Esophagus squamous epithelium (tissue), 5 donors: ENCODE measurements at regions not wholly inside any gene's neighbourhood (a gene's known extent, or its start where the extent isn't known, plus 50 kb on each side); places are given as distances from the start of the nearest gene placed in this dataset.
"Not testable (repeated sequence)": the region's sequence is repeated elsewhere in the genome, so short reads cannot be mapped to it uniquely, and the experiment has no call there.

Experiments used
- DNase-seq: peaks from one replicate; lab custom pipeline; 2025; lab: John Stamatoyannopoulos, UW
- H3K27ac ChIP-seq, 4 donors: fragments of 200-600 bp; sonication (generic); one replicate each; pipeline ENCODE4 v1.5.1; 2016 to 2019; ENCODE audit warnings: mild to moderate bottlenecking in 1 of 4
- H3K27me3 ChIP-seq, 4 donors: fragments of 200-600 bp; sonication (generic); 1 replicate in 3 of 4; 2 replicates in 1 of 4; pipeline versions ENCODE4 v1.5.1 to v1.6.0; 2017 to 2021; ENCODE audit warnings: antibody characterized with exemption in 1 of 4
- H3K36me3 ChIP-seq, 3 donors: fragments of 200-600 bp; sonication (generic); one replicate each; pipeline ENCODE4 v1.5.1; 2016 to 2019
- H3K4me1 ChIP-seq, 3 donors: fragments of 200-600 bp; sonication (generic); one replicate each; pipeline ENCODE4 v1.5.1; 2017 to 2019
- H3K4me3 ChIP-seq, 4 donors: fragments of 200-600 bp; sonication (generic); 1 replicate in 3 of 4; 2 replicates in 1 of 4; pipeline ENCODE4 v1.5.1; 2016 to 2019; ENCODE audit warnings: mild to moderate bottlenecking in 2 of 4, moderate library complexity in 1 of 4
- H3K9me3 ChIP-seq, 3 donors: fragments of 200-600 bp; sonication (generic); one replicate each; pipeline ENCODE4 v1.5.1; 2016 to 2019
- POLR2A ChIP-seq, 4 donors: fragments of 450-650 bp; IDR thresholded peaks; one replicate each; pipeline ENCODE4 v1.6.1; 2017; ENCODE audit warnings: antibody characterized with exemption in 4 of 4, mild to moderate bottlenecking in 4 of 4, moderate library complexity in 3 of 4
- WGBS, 2 donors: methylation state at CpG; one replicate each; pipeline ENCODE4 v1.1.5; 2018; 5-methylcytosine and 5-hydroxymethylcytosine counted together
- intact Hi-C: fragments of 100-400 bp; cut with DNase I; formaldehyde crosslinking; loops from one replicate; pipeline ENCODE4 v1.15.0; 2022
- TF ChIP-seq, protein P1 (sequence below), 6 experiments: fragments of 450-650 bp in 4 of 6; fragments of 200-600 bp in 2 of 6; sonication (generic) in 2 of 6; IDR thresholded peaks; one replicate each; pipeline ENCODE4 v1.5.1; 2016 to 2019; ENCODE audit warnings: antibody characterized with exemption in 6 of 6, mild to moderate bottlenecking in 4 of 6, moderate library complexity in 4 of 6
- donor health status: DM: yes; HTN: yes; CAD: no.

DNA sequence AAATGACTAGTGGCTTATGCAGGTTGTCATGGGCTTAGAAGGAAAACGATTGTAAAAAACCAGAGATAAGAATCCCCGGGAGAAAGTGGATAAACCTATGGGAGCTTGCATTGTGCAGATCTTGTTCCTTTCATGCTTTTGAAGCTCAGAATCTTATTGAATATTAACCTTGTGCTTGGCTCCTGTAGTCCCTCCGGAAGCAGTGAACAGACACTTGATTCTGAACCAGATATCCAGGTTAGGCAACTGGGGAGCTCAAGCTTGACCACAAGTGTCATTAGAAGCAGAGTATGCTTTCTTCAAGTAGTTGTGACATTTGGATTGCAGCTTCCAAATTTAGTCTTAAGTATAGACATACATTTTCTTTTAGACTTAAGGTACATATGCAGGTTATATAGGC, 212.6 kb upstream of the MOCS1 start:
- Histone ChIP-seq H3K27ac (no peak overlapping the region), H3K4me1 (no peaks in the 10 kb centered on the region), H3K9me3 (no peaks in the 10 kb centered on the region), H3K4me3 (no peak overlapping the region), H3K27me3 (no peaks in the 10 kb centered on the region), H3K36me3 (no peaks in the 10 kb centered on the region)
- intact Hi-C loops: no loop called here
- no peak for DNase-seq
- TF ChIP-seq, protein P1, sequence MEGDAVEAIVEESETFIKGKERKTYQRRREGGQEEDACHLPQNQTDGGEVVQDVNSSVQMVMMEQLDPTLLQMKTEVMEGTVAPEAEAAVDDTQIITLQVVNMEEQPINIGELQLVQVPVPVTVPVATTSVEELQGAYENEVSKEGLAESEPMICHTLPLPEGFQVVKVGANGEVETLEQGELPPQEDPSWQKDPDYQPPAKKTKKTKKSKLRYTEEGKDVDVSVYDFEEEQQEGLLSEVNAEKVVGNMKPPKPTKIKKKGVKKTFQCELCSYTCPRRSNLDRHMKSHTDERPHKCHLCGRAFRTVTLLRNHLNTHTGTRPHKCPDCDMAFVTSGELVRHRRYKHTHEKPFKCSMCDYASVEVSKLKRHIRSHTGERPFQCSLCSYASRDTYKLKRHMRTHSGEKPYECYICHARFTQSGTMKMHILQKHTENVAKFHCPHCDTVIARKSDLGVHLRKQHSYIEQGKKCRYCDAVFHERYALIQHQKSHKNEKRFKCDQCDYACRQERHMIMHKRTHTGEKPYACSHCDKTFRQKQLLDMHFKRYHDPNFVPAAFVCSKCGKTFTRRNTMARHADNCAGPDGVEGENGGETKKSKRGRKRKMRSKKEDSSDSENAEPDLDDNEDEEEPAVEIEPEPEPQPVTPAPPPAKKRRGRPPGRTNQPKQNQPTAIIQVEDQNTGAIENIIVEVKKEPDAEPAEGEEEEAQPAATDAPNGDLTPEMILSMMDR (IDR thresholded peaks at IDR 0.05): no peak
- TF ChIP-seq POLR2A (IDR thresholded peaks at IDR 0.05): no peak
- WGBS, 2 donors: 74 to 76% methylated on average over 3 of the region's 3 CpGs

DNA sequence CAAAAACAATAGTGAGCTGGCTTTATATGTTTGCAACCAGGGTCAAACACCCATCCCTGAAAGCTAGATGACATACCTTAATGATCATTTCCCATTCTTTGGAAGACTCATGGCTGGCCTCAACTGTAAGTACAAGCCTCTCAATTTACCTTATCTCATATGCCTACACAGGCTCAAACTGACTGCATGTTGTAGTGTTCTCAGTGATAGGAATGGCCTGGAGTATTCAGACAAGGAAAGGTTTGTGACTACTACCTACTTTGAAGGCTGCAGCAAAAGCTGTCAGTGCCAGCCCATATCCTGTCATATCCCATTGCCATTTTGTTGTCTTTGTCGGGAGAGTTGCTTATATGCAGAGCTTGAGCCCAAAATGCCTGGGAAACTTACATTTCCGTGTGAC, 205.2 kb upstream of the MOCS1 start:
- no peaks in the 10 kb centered on the region for H3K36me3 ChIP-seq
- H3K4me1 ChIP-seq: no peaks in the 10 kb centered on the region
- intact Hi-C loops: no loop called here
- no peak overlapping the region for H3K27ac ChIP-seq
- whole genome bisulfite sequencing, 2 donors: 76 to 84% methylated on average over 2 of the region's 2 CpGs
- no peak for TF ChIP-seq POLR2A (IDR thresholded peaks at IDR 0.05)
- TF ChIP-seq, protein P1 (IDR thresholded peaks at IDR 0.05): no peak
- H3K9me3 ChIP-seq: no peaks in the 10 kb centered on the region
- no peaks in the 10 kb centered on the region for H3K27me3 ChIP-seq
- no peak overlapping the region for H3K4me3 ChIP-seq
- no peak for DNase-seq

DNA sequence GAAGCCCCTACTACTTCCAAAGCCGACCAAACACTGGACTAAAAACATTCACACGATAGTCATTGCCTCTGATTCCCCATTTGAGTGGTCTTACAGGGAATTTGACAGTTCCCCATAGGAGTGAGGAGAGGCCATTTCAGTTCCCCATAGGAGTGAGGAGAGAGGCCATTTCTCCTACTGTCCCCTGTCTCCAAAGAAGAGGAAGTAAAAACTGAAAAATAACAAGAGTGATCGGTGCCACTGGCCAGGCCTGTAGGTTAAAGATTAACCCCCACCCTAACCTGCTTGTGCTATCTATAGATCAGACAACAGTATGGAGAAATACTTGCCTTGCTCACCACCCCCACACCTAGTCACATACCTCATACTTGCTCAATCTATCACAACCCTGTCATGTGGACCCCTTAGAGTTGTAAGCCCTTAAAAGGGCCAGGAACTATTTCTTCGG, 204.0 kb upstream of the MOCS1 start:
- no peak for DNase-seq

DNA sequence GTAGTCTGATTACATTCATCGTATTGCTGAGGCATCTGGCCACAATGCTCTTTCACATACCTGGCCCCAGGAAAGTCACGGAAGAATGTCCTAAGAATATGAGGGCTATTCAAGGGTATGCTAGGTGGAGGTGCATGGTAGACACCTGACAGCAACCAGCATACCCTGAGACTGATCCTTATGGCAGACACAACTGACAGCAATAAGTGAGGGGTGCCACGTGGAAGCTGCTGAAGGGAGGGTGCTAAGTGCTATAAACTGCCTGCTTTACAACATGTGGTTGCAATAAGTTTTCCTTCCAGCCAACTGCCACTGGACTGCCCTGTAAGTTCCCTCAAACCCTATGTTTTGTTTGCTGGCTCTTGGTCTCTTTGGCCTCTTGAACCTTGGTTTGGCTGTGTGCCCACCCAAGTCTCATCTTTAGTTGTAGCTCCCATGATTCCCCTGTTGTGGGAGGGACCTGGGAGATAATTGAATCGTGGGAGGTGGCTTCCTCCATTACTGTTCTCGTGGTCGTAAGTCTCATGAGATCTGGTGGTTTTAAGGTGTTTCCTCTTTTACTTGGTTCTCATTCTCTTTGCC, 201.3 kb upstream of the MOCS1 start:
- Histone ChIP-seq H3K36me3 (no peaks in the 10 kb centered on the region), H3K27ac (no peak overlapping the region), H3K4me3 (no peak overlapping the region), H3K4me1 (no peaks in the 10 kb centered on the region), H3K9me3 (no peaks in the 10 kb centered on the region), H3K27me3 (no peaks in the 10 kb centered on the region)
- WGBS, 2 donors: 73 to 76% methylated on average over 6 of the region's 6 CpGs
- intact Hi-C loops: no loop called here
- TF ChIP-seq, protein P1 (IDR thresholded peaks at IDR 0.05): no peak
- TF ChIP-seq POLR2A (IDR thresholded peaks at IDR 0.05): no peak
- no peak for DNase-seq

More for the DNA sequence above, 204.0 kb upstream of the MOCS1 start:
- no peaks in the 10 kb centered on the region for H3K4me1 ChIP-seq
- intact Hi-C loops: no loop called here
- H3K9me3 ChIP-seq: no peaks in the 10 kb centered on the region
- no peaks in the 10 kb centered on the region for H3K36me3 ChIP-seq
- no peak overlapping the region for H3K27ac ChIP-seq
- TF ChIP-seq, protein P1 (IDR thresholded peaks at IDR 0.05): no peak
- no peak for TF ChIP-seq POLR2A (IDR thresholded peaks at IDR 0.05)
- no peak overlapping the region for H3K4me3 ChIP-seq
- no peaks in the 10 kb centered on the region for H3K27me3 ChIP-seq
- WGBS, 2 donors: 69 to 76% methylated on average over 4 of the region's 4 CpGs

DNA sequence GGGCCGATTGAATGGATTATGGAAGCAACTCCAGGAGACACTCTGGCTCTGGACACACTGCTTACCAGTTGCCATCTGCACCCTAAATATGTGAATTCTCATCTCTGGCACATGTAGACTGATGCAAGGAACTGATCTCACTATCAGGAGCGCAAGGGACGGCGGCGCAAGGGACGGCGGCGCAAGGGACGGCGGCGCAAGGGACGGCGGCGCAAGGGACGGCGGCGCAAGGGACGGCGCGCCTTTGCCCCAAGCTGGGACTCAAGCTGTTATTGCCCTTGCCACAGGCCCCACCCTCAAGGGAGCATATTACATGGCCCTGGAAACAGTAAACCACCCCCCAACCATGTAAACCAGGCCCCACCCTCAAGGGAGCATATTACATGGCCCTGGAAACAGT, 199.7 kb upstream of the MOCS1 start:
- H3K9me3 ChIP-seq, H3K27ac ChIP-seq, H3K36me3 ChIP-seq, DNase-seq, H3K4me3 ChIP-seq, H3K27me3 ChIP-seq, H3K4me1 ChIP-seq, intact Hi-C loops: not testable (repeated sequence)
- WGBS, 2 donors: 88 to 96% methylated on average over 12 to 20 of the region's 20 CpGs

DNA sequence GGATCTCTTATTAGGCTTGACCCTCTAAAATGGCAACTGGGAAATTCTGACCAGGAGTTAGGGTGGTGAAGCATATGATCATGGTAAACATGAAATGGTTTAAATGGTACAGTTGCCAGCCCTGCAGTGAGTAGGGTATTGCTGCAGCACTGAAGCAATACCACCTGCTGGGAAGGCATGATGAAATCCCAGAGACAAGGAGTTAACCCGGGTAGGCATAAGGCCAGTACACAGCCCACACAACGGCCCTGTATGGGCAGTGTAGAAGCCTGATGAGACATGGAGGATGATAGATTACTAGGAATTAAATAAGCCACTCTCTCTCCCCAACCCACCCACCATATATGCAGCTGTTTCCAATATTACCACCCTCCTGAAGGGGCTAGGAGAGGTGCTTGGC, 197.4 kb upstream of the MOCS1 start:
- TF ChIP-seq, protein P1 (IDR thresholded peaks at IDR 0.05): no peak
- no peak for TF ChIP-seq POLR2A (IDR thresholded peaks at IDR 0.05)
- intact Hi-C loops: no loop called here
- Histone ChIP-seq H3K36me3 (no peaks in the 10 kb centered on the region), H3K4me3 (no peak overlapping the region), H3K27me3 (no peaks in the 10 kb centered on the region), H3K9me3 (no peaks in the 10 kb centered on the region), H3K27ac (no peak overlapping the region), H3K4me1 (no peaks in the 10 kb centered on the region)
- DNase-seq: no peak
- 48 to 75% methylated on average over 2 of the region's 2 CpGs for WGBS, 2 donors
